Brain pericyte (primary cell): ENCODE measurements at regions not wholly inside any gene's neighbourhood (a gene's known extent, or its start where the extent isn't known, plus 50 kb on each side); places are given as distances from the start of the nearest gene placed in this dataset.
"Not testable (repeated sequence)": the region's sequence is repeated elsewhere in the genome, so short reads cannot be mapped to it uniquely, and the experiment has no call there.

Source experiments
- DNase-seq: peaks from one replicate; pipeline ENCODE4 v3.0.0-alpha.2; 2012; ENCODE audit warnings: low read depth, low spot score

GRCh38 chr9:22217254-22217653, 208.1 kb upstream of the CDKN2B start:
- DNase-seq: no peak

- DNase-seq: not testable (repeated sequence)
Measured at GRCh38 chr9:22225856-22226255, 216.8 kb upstream of the CDKN2B start.

- no peak for DNase-seq
Measured at GRCh38 chr9:22227986-22228385, 218.6 kb upstream of the DMRTA1 start.

GRCh38 chr9:22228542-22228941, 218.1 kb upstream of the DMRTA1 start:
- DNase-seq: no peak

GRCh38 chr9:22229069-22229468, 217.6 kb upstream of the DMRTA1 start:
- no peak for DNase-seq

- not testable (repeated sequence) for DNase-seq
Measured at GRCh38 chr9:22231309-22231708, 215.3 kb upstream of the DMRTA1 start.

GRCh38 chr9:22232971-22233370, 213.7 kb upstream of the DMRTA1 start:
- DNase-seq: no peak

- DNase-seq: peak; percentile 37
Measured at GRCh38 chr9:22237497-22238363, 208.9 kb upstream of the DMRTA1 start.

- DNase-seq: peak; percentile 12
Measured at GRCh38 chr9:22238809-22239684, 207.6 kb upstream of the DMRTA1 start.

- no peak for DNase-seq
Measured at GRCh38 chr9:22240619-22241018, 206.0 kb upstream of the DMRTA1 start.

GRCh38 chr9:22241024-22241423, 205.6 kb upstream of the DMRTA1 start:
- no peak for DNase-seq

- no peak for DNase-seq
Measured at GRCh38 chr9:22241611-22242010, 205.0 kb upstream of the DMRTA1 start.

GRCh38 chr9:22244139-22245011, 202.2 kb upstream of the DMRTA1 start:
- no peak for DNase-seq

GRCh38 chr9:22255337-22255736, 191.3 kb upstream of the DMRTA1 start:
- no peak for DNase-seq

- DNase-seq: no peak
Measured at GRCh38 chr9:22256381-22256780, 190.2 kb upstream of the DMRTA1 start.

- no peak for DNase-seq
Measured at GRCh38 chr9:22257026-22257816, 189.4 kb upstream of the DMRTA1 start.

GRCh38 chr9:22265038-22265437, 181.6 kb upstream of the DMRTA1 start:
- no peak for DNase-seq

GRCh38 chr9:22265534-22265933, 181.1 kb upstream of the DMRTA1 start:
- no peak for DNase-seq

- DNase-seq: no peak
Measured at GRCh38 chr9:22274477-22274876, 172.1 kb upstream of the DMRTA1 start.

GRCh38 chr9:22278426-22278825, 168.2 kb upstream of the DMRTA1 start:
- no peak for DNase-seq

GRCh38 chr9:22279636-22280035, 167.0 kb upstream of the DMRTA1 start:
- DNase-seq: no peak
